Activated CD4-positive, alpha-beta T cell treated with anti-CD3 and anti-CD28 coated beads for 36 hours (primary cell): ENCODE measurements at regions not wholly inside any gene's neighbourhood (a gene's known extent, or its start where the extent isn't known, plus 50 kb on each side); places are given as distances from the start of the nearest gene placed in this dataset.
"Not testable (repeated sequence)": the region's sequence is repeated elsewhere in the genome, so short reads cannot be mapped to it uniquely, and the experiment has no call there.

Experiments used
- ATAC-seq: fragments of 200-7000 bp; cut with Tn5 transposase; one replicate; pipeline ENCODE4 v1.10.0; 2021; ENCODE audit warnings: mild to moderate bottlenecking, moderate library complexity
- CTCF ChIA-PET: fragments of 350-600 bp; sonication (Branson Sonifier 250); formaldehyde crosslinking; loops from one replicate; lab custom pipeline; 2021; ENCODE audit warnings: antibody characterized with exemption; lab: Charles Lee
- POLR2A ChIA-PET: fragments of 350-600 bp; sonication (Branson Sonifier 250); formaldehyde crosslinking; loops from one replicate; lab custom pipeline; 2021; ENCODE audit warnings: antibody characterized with exemption, inconsistent platforms; lab: Charles Lee
- DNase-seq: peaks from one replicate; pipeline ENCODE4 v3.0.0-alpha.2; 2020
- H3K27ac Mint-ChIP-seq: one replicate; pipeline ENCODE4 v1.8.0; 2021; ENCODE audit warnings: mixed read lengths
- H3K27me3 Mint-ChIP-seq: one replicate; pipeline ENCODE4 v1.8.0; 2021; ENCODE audit warnings: mixed read lengths
- H3K36me3 Mint-ChIP-seq: one replicate; pipeline ENCODE4 v1.8.0; 2021; ENCODE audit warnings: low read depth, mixed read lengths
- H3K4me1 Mint-ChIP-seq: one replicate; pipeline ENCODE4 v1.8.0; 2021; ENCODE audit warnings: mixed read lengths
- H3K4me3 Mint-ChIP-seq: one replicate; pipeline ENCODE4 v1.8.0; 2021; ENCODE audit warnings: mild to moderate bottlenecking, moderate library complexity, mixed read lengths
- H3K9me3 Mint-ChIP-seq: one replicate; pipeline ENCODE4 v1.8.0; 2021; ENCODE audit warnings: low read depth, mixed read lengths
- intact Hi-C, 2 experiments: fragments of 100-400 bp; cut with DNase I in 1 of 2; cut with micrococcal nuclease in 1 of 2; formaldehyde crosslinking; loops; one replicate each; pipeline versions ENCODE4 v1.14.2 to v1.15.1; 2022 to 2024; cut with DNase I, micrococcal nuclease

- ATAC-seq (no peak), DNase-seq (no peak)
- CTCF ChIA-PET, result no interaction called here
- no peak overlapping the region for H3K4me3 Mint-ChIP-seq
- intact Hi-C loops, result loop anchor here in 1 of 2 experiments (10.0 kb wide), 1 partner anchor 434 kb away; no protein-coding TSS in a partner anchor
- no peaks in the 10 kb centered on the region for H3K36me3 Mint-ChIP-seq
- no peaks in the 10 kb centered on the region for H3K9me3 Mint-ChIP-seq
- H3K4me1 Mint-ChIP-seq, result peaks cover 35% of the 10 kb centered on the region
- POLR2A ChIA-PET, result no interaction called here
- no peak overlapping the region for H3K27ac Mint-ChIP-seq
- no peaks in the 10 kb centered on the region for H3K27me3 Mint-ChIP-seq
Measured at GRCh38 chr3:177351206-177351605, 153.9 kb upstream of the TBL1XR1 start.

DNA sequence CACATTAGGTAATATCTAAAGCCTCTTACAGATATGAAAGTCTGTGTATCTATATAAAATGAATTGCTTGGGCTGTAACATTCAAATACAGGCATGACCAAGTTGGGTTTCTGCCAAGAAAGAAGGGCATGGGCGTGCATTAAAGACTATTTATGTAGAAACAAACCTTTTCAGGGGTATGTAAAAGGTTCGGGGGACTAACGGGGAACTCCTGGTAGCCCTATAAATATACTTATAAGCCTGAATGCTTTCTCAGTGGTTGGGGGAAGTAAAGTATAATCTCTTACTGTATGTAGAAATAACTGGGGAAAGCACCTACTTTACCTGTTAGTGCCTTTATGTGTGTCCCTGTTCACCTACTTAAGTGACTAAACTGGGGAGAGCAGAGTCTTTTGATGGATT is 154.5 kb upstream of the TBL1XR1 start:
- intact Hi-C loops, result loop anchor here in 1 of 2 experiments (10.0 kb wide), 1 partner anchor 433 kb away; no protein-coding TSS in a partner anchor
- H3K9me3 Mint-ChIP-seq, result no peaks in the 10 kb centered on the region
- no peak overlapping the region for H3K4me3 Mint-ChIP-seq
- ChIA-PET POLR2A (no interaction called here), CTCF (no interaction called here)
- peaks cover 34% of the 10 kb centered on the region for H3K4me1 Mint-ChIP-seq
- peak overlapping the region; percentile 35 for H3K27ac Mint-ChIP-seq
- no peaks in the 10 kb centered on the region for H3K36me3 Mint-ChIP-seq
- no peaks in the 10 kb centered on the region for H3K27me3 Mint-ChIP-seq
- DNase-seq, result peak; percentile 27
- ATAC-seq, result peak; percentile 91

DNA sequence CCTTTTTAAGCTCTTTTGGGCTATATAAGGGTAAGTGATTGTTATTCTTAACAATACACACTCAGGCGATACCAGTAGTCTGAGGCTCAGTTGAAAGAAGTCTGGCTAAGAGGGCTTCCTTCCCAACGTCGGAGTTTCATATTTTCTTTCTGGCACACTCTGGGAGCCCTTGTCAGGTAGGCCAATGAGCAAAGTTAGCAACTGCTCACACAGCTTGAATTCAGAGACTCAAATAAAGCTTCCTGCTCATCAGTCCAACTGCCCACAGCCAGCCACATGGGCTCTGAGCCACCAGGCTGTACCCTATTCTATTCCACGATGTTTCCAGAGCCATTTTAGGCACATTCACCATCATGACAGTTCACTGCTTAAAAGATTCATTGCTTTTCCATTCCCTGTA is 155.1 kb upstream of the TBL1XR1 start:
- Mint-ChIP-seq H3K27ac (no peak overlapping the region), H3K9me3 (no peaks in the 10 kb centered on the region), H3K27me3 (no peaks in the 10 kb centered on the region), H3K4me3 (no peak overlapping the region), H3K36me3 (no peaks in the 10 kb centered on the region), H3K4me1 (peaks cover 40% of the 10 kb centered on the region)
- ATAC-seq, result no peak
- ChIA-PET POLR2A (no interaction called here), CTCF (interaction anchor here (0.6 kb wide), 1 partner anchor 18 kb away, joined by 3 read pairs; no protein-coding TSS in a partner anchor)
- intact Hi-C loops, result loop anchor here in 1 of 2 experiments (10.0 kb wide), 1 partner anchor 432 kb away; no protein-coding TSS in a partner anchor
- DNase-seq, result no peak

DNA sequence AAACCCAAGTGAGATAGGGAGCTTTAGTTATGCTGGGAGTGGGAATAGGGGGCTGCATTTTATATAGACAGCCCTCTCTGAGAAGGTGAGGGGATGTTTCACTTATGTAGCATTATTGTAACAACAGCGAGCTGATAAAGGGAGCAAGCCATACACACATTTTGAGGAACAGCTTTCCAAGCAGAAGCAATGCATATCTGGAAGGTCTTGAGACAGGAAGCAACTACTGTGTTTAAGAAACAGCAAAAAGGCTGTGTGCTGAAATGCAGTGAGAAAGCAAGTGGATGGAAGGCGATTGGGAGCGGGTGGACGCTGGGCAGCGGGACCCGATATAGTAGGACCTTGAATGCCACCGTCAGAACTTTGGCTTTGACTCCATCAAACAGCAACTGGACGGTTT is 155.9 kb upstream of the TBL1XR1 start:
- ChIA-PET CTCF (interaction anchor here (0.6 kb wide), 1 partner anchor 407 kb away, joined by 3 read pairs; no protein-coding TSS in a partner anchor), POLR2A (no interaction called here)
- DNase-seq (no peak), ATAC-seq (no peak)
- intact Hi-C loops, result loop anchor here in 1 of 2 experiments (10.0 kb wide), 1 partner anchor 432 kb away; no protein-coding TSS in a partner anchor
- peaks cover 43% of the 10 kb centered on the region for H3K4me1 Mint-ChIP-seq
- H3K4me3 Mint-ChIP-seq, result no peak overlapping the region
- H3K9me3 Mint-ChIP-seq, result no peaks in the 10 kb centered on the region
- no peak overlapping the region for H3K27ac Mint-ChIP-seq
- H3K27me3 Mint-ChIP-seq, result no peaks in the 10 kb centered on the region
- no peaks in the 10 kb centered on the region for H3K36me3 Mint-ChIP-seq

GRCh38 chr3:177353879-177354278 is 156.6 kb upstream of the TBL1XR1 start:
- POLR2A ChIA-PET, H3K9me3 Mint-ChIP-seq, H3K36me3 Mint-ChIP-seq, CTCF ChIA-PET, H3K27me3 Mint-ChIP-seq, ATAC-seq, H3K27ac Mint-ChIP-seq, H3K4me3 Mint-ChIP-seq, DNase-seq: not testable (repeated sequence)
- intact Hi-C loops, result loop anchor here in 1 of 2 experiments (10.0 kb wide), 1 partner anchor 431 kb away; no protein-coding TSS in a partner anchor
- H3K4me1 Mint-ChIP-seq, result peaks cover 49% of the 10 kb centered on the region

DNA sequence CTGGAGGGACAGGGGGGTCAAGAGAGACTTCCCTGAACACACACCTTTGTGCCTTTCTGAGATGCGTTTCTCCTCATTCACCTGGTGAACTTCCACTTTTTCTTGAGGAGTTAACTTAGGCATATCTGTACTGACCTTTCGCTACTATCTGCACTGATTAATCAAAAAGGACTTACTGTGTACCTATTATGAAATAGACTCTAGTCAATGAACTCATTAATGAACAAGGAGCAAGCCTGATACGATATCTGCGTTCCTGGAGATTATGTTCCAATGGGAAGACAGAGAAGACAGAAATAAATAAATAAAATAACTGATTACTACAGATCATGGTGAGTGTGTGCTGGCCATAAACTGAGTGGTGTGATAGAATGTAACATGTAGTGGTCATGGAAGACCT is 157.2 kb upstream of the TBL1XR1 start:
- intact Hi-C loops, result loop anchor here in 1 of 2 experiments (10.0 kb wide), 1 partner anchor 430 kb away; no protein-coding TSS in a partner anchor
- POLR2A ChIA-PET, result no interaction called here
- Mint-ChIP-seq H3K4me3 (no peak overlapping the region), H3K36me3 (no peaks in the 10 kb centered on the region), H3K27me3 (no peaks in the 10 kb centered on the region), H3K9me3 (no peaks in the 10 kb centered on the region), H3K4me1 (peaks cover 53% of the 10 kb centered on the region), H3K27ac (no peak overlapping the region)
- ATAC-seq (no peak), DNase-seq (no peak)
- CTCF ChIA-PET, result interaction anchor here (0.6 kb wide), 1 partner anchor 160 kb away, joined by 4 read pairs; no protein-coding TSS in a partner anchor

GRCh38 chr3:177356113-177356512 is 158.8 kb upstream of the TBL1XR1 start:
- no peak for ATAC-seq
- CTCF ChIA-PET, result interaction anchor here (1.1 kb wide), 1 partner anchor 306 kb away, joined by 4 read pairs; no protein-coding TSS in a partner anchor
- Mint-ChIP-seq H3K36me3 (no peaks in the 10 kb centered on the region), H3K4me3 (no peak overlapping the region), H3K4me1 (peaks cover 62% of the 10 kb centered on the region), H3K27ac (peak overlapping the region; percentile 44), H3K27me3 (no peaks in the 10 kb centered on the region), H3K9me3 (no peaks in the 10 kb centered on the region)
- POLR2A ChIA-PET, result interaction anchor here (2.9 kb wide), 1 partner anchor 18 kb away, joined by 12 read pairs; no protein-coding TSS in a partner anchor
- DNase-seq, result no peak
- intact Hi-C loops, result loop anchor here (5.0 to 10.0 kb wide), 4 partner anchors 209 to 429 kb away; no protein-coding TSS in a partner anchor

DNA sequence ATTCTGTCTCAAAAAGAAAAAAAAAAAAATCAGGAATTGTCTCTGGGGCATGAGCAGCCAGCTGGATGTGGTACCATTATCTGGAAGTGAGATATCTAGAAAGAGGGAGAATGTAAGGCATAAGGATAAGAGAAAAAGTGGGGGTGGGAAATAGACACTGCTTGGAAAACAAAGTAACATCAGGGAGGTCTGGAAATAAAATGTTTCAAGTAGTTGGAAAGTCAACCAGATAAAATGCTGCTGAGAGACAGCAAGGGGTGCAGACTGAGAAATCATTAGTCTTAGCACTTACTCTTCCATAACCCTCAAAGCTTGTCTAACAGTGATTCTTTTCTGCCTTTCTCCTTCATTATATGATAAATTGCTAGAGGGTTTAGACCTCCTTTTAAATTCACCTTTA is 159.7 kb upstream of the TBL1XR1 start:
- intact Hi-C loops, result loop anchor here (5.0 to 10.0 kb wide), 4 partner anchors 210 to 428 kb away; no protein-coding TSS in a partner anchor
- H3K4me1 Mint-ChIP-seq, result peaks cover 62% of the 10 kb centered on the region
- ChIA-PET POLR2A (interaction anchor here (1.0 to 2.9 kb wide), 2 partner anchors 19 to 155 kb away, joined by 5 to 12 read pairs; no protein-coding TSS in a partner anchor), CTCF (interaction anchor here (2.5 kb wide), 1 partner anchor 158 kb away, joined by 11 read pairs; the partner anchor contains the start of gene TBL1XR1)
- no peaks in the 10 kb centered on the region for H3K27me3 Mint-ChIP-seq
- no peak for DNase-seq
- H3K27ac Mint-ChIP-seq, result no peak overlapping the region
- ATAC-seq, result no peak
- H3K4me3 Mint-ChIP-seq, result no peak overlapping the region
- H3K36me3 Mint-ChIP-seq, result no peaks in the 10 kb centered on the region
- no peaks in the 10 kb centered on the region for H3K9me3 Mint-ChIP-seq

DNA sequence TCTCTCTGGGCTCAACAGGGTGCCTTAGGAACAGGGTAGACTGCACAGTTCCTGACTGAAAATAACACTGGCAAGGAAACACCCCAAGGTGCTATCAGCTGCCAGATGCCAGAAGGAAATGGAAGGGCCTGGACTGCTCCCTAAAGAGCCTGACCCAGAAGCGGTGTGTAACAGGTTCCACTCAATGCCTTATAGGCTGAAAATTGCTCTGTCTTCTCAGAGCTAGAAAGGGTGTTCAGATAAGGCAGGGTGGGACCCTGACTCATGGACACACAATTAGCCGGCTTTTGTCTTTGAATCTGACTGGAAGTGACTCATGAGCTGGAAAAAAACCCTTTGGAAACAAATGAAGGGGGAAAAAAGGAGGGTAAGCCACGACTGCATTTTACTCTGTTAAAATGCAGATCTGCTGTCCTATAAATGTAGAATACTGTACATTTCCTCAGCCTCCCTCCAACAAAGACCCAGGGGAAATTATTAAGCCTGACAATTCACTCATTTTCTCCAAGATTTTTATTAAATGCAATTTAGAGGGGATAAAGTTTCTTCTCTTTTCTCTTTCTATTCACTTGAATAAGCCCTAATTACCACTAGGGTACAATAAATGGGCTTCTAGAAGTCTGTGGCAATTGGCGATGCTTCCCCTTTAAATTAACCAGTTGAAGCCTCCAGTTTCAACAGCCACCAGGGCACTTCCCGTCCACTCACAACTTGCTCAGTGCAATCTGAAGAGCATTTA is 160.2 kb upstream of the TBL1XR1 start:
- ChIA-PET POLR2A (interaction anchor here (0.7 to 2.9 kb wide), 4 partner anchors 20 to 206 kb away, joined by 3 to 12 read pairs (median 6); no protein-coding TSS in a partner anchor), CTCF (interaction anchor here (0.6 to 2.5 kb wide), 3 partner anchors 40 to 307 kb away, joined by 3 to 11 read pairs (median 4); partner anchors contain the start of gene TBL1XR1)
- intact Hi-C loops, result loop anchor here (2.0 to 10.0 kb wide), 5 partner anchors 210 to 427 kb away; no protein-coding TSS in a partner anchor
- no peaks in the 10 kb centered on the region for H3K27me3 Mint-ChIP-seq
- no peak overlapping the region for H3K4me3 Mint-ChIP-seq
- ATAC-seq (peak; percentile 27), DNase-seq (peak; percentile 40)
- H3K27ac Mint-ChIP-seq, result peak overlapping the region; percentile 92
- H3K36me3 Mint-ChIP-seq, result no peaks in the 10 kb centered on the region
- no peaks in the 10 kb centered on the region for H3K9me3 Mint-ChIP-seq
- H3K4me1 Mint-ChIP-seq, result peaks cover 59% of the 10 kb centered on the region

DNA sequence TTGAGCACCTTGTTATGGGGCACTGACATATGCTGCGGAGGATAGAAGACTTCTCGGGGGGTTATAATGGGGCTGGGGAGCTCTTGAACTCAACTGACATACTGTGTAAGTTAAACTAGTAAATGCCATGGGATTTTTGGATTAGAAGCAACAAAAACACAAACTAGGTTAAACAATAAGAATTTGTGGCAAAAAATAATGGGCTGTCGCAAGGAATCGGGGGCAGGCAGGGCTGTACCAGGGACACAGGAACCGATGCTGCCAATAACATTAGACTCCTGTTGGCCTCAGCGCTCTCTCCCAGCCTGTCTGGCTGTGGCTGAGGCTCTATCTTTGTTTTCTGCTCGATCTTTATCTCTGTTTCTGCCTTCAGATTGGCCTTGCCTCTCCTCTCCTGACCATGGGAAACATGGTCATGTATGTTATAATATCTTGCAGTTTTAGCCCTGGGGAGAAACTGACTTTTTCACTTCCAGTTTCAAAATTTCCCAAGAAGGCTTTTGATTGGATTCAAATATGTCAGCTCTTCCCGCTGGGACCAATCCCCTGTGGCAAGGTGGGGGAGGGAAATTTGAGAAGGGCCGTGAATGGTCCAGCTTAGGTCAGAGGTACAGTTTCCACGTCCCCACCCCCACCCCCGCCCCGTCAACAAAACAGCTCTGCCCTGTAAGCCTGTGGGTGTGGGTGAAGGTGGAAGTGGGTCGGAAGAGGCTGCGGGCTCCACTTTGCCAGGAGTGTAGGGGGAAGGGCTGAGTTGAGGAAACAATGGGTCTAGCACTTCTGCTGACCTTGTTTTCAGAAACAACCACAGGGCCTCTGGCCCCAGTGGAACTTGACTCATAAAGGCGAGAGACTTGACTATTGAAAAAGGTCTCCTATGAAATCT is 161.1 kb upstream of the TBL1XR1 start:
- intact Hi-C loops, result loop anchor here (2.0 to 10.0 kb wide), 5 partner anchors 211 to 426 kb away; no protein-coding TSS in a partner anchor
- DNase-seq (peak; percentile 73), ATAC-seq (peak; percentile 46)
- Mint-ChIP-seq H3K9me3 (no peaks in the 10 kb centered on the region), H3K36me3 (no peaks in the 10 kb centered on the region), H3K4me3 (peak overlapping the region; percentile 43), H3K27me3 (no peaks in the 10 kb centered on the region), H3K27ac (peak overlapping the region; percentile 92), H3K4me1 (peaks cover 56% of the 10 kb centered on the region)
- ChIA-PET CTCF (interaction anchor here (1.1 to 2.5 kb wide), 2 partner anchors 160 to 308 kb away, joined by 3 to 11 read pairs; partner anchors contain the start of gene TBL1XR1), POLR2A (interaction anchor here (0.6 to 2.9 kb wide), 9 partner anchors 12 to 643 kb away, joined by 3 to 12 read pairs (median 5); no protein-coding TSS in a partner anchor)
